ENCODE measurements at regions not wholly inside any gene's neighbourhood (a gene's known extent, or its start where the extent isn't known, plus 50 kb on each side); places are given as distances from the start of the nearest gene placed in this dataset.
"Not testable (repeated sequence)": the region's sequence is repeated elsewhere in the genome, so short reads cannot be mapped to it uniquely, and the experiment has no call there.

DNA sequence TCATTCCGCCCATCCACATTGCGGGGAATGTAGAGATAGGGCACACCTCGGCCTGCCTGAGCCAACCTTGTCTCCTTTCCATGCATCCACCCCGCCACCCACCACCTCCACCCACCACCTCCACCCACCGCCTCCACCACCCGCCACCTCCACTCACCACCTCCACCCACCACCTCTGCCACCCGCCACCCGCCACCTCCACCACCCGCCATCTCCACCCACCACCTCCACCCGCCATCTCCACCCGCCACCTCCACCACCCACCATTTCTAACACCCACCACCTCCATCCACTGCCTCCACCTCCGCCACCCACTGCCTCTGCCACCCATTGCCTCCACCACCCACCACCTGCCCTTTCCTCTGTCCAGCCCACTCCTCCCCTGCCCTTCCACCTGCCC lies 78.4 kb downstream of the IGLL1 start:
- 78 to 80% methylated on average over 9 of the region's 12 CpGs for WGBS, 2 donors
- no peak overlapping the region for H3K27ac ChIP-seq (ENCODE audit: low read depth in 2 of 2, low read length in 1 of 2)
- peaks cover 0 to 6% of the 10 kb centered on the region in 2 donors for H3K4me1 ChIP-seq (ENCODE audit: control insufficient read depth in 2 of 2, insufficient read depth in 2 of 2, low read length in 1 of 2)
- no peaks in the 10 kb centered on the region for H3K27me3 ChIP-seq (ENCODE audit: control insufficient read depth in 1 of 2, insufficient read depth in 2 of 2, low read length in 2 of 2)
- no peaks in the 10 kb centered on the region for H3K36me3 ChIP-seq (ENCODE audit: control insufficient read depth in 2 of 2, insufficient read depth in 2 of 2, low read length in 1 of 2)
- H3K9me3 ChIP-seq (ENCODE audit: control insufficient read depth in 2 of 2, insufficient read depth in 1 of 2, low read depth in 1 of 2, low read length in 1 of 2), result peaks cover 0 to 4% of the 10 kb centered on the region in 2 donors
- no peak overlapping the region for H3K4me3 ChIP-seq (ENCODE audit: low read depth in 1 of 2, low read length in 2 of 2)

DNA sequence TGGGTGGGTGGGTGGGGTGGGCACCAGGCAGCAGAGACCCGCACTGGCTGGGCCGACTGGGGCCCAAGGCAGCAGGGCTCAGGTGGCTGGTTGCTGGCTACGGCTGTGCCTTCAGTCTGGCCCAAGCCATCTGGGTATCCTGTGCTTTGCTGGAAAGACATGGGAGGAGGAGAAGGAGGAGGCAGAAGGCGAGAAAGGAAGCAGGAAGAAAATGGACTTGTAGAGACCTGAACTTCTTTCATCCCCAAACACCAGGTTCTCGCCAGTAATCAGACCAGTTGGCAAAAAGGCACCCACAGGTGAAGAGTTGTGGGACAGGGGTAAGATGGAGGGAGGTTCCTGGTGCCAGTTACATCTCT lies 78.8 kb downstream of the IGLL1 start:
- Histone ChIP-seq H3K4me3 (ENCODE audit: low read depth in 1 of 2, low read length in 2 of 2) (no peak overlapping the region), H3K27me3 (ENCODE audit: control insufficient read depth in 1 of 2, insufficient read depth in 2 of 2, low read length in 2 of 2) (no peaks in the 10 kb centered on the region), H3K9me3 (ENCODE audit: control insufficient read depth in 2 of 2, insufficient read depth in 1 of 2, low read depth in 1 of 2, low read length in 1 of 2) (peaks cover 0 to 4% of the 10 kb centered on the region in 2 donors), H3K27ac (ENCODE audit: low read depth in 2 of 2, low read length in 1 of 2) (no peak overlapping the region), H3K4me1 (ENCODE audit: control insufficient read depth in 2 of 2, insufficient read depth in 2 of 2, low read length in 1 of 2) (peaks cover 0 to 6% of the 10 kb centered on the region in 2 donors), H3K36me3 (ENCODE audit: control insufficient read depth in 2 of 2, insufficient read depth in 2 of 2, low read length in 1 of 2) (no peaks in the 10 kb centered on the region)
- 39 to 60% methylated on average over 5 of the region's 5 CpGs for WGBS, 2 donors

DNA sequence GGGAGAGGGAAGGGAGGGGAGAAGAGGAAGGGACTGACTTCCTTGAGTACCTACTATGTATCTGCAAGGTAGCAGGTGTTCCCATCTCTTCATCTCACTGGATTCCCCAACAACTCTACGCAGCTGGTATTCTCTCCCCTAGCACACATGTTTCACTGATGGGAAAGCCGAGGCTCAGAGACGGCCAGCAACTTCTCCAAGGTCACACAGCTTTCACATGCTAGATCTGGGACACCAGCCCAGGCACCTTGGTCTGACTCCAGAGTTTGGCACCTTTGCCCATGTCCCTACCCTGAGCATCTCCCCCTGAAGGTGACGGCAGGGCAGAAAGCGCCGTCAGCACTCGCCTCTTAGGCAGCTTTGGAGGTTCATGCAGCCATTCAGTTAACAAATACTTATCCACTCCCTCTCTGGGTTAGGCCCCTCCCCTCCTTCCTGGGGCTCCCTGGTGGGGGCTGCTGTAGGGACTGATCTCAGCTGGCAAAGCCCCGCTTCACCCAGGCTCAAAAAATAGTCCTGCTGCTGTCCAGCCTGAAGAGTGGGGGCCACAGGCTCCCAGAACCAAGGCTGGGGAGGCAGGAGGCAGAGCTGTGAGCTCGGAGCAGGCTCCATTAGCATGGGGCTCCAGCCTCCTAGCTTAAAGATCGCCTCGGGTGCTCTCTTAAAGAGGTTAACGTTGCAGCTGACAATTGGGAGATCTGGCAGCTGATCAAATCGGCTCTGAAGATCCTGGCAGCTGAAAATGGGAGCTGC lies 79.4 kb downstream of the IGLL1 start:
- Histone ChIP-seq H3K4me3 (ENCODE audit: low read depth in 1 of 2, low read length in 2 of 2) (no peak overlapping the region), H3K36me3 (ENCODE audit: control insufficient read depth in 2 of 2, insufficient read depth in 2 of 2, low read length in 1 of 2) (no peaks in the 10 kb centered on the region), H3K27me3 (ENCODE audit: control insufficient read depth in 1 of 2, insufficient read depth in 2 of 2, low read length in 2 of 2) (no peaks in the 10 kb centered on the region), H3K4me1 (ENCODE audit: control insufficient read depth in 2 of 2, insufficient read depth in 2 of 2, low read length in 1 of 2) (peaks cover 0 to 6% of the 10 kb centered on the region in 2 donors), H3K27ac (ENCODE audit: low read depth in 2 of 2, low read length in 1 of 2) (no peak overlapping the region), H3K9me3 (ENCODE audit: control insufficient read depth in 2 of 2, insufficient read depth in 1 of 2, low read depth in 1 of 2, low read length in 1 of 2) (peaks cover 0 to 4% of the 10 kb centered on the region in 2 donors)
- WGBS, 2 donors, result 36 to 49% methylated on average over 13 of the region's 13 CpGs

DNA sequence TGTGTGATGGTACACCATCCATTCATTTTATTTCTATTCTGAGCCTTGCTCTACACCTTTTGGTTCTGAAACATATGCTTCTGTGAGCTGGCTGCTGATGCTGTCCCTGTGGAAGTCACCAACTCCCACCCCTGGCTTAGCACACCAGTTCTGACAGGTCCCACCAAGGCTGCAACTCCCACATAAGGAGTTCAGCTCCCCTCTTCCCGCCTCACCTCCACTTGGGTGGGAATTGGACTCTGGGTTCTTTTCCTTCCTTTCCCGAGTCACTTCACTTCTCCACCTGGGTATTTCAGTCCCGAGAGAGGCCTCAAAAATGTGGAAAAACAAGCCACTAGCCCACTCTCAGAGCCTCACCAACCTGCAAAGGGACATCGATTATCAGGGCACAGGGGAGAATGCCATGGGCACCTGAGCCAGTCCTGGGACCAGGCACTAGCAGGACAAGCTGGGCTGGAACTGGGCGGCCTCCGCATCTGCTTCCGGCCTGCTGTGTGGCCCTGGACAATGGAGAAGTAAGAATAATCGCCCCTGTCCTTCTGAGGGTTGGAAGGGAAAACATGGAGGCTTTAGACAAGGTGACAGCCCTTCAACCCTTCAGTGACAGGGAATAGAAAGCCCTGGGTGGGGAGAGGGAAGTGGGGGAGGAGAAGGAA lies 80.1 kb downstream of the IGLL1 start:
- 71 to 75% methylated on average over 8 of the region's 8 CpGs for WGBS, 2 donors
- Histone ChIP-seq H3K36me3 (ENCODE audit: control insufficient read depth in 2 of 2, insufficient read depth in 2 of 2, low read length in 1 of 2) (no peaks in the 10 kb centered on the region), H3K27me3 (ENCODE audit: control insufficient read depth in 1 of 2, insufficient read depth in 2 of 2, low read length in 2 of 2) (no peaks in the 10 kb centered on the region), H3K9me3 (ENCODE audit: control insufficient read depth in 2 of 2, insufficient read depth in 1 of 2, low read depth in 1 of 2, low read length in 1 of 2) (peaks cover 0 to 4% of the 10 kb centered on the region in 2 donors), H3K4me1 (ENCODE audit: control insufficient read depth in 2 of 2, insufficient read depth in 2 of 2, low read length in 1 of 2) (peaks cover 0 to 6% of the 10 kb centered on the region in 2 donors), H3K27ac (ENCODE audit: low read depth in 2 of 2, low read length in 1 of 2) (no peak overlapping the region), H3K4me3 (ENCODE audit: low read depth in 1 of 2, low read length in 2 of 2) (no peak overlapping the region)

DNA sequence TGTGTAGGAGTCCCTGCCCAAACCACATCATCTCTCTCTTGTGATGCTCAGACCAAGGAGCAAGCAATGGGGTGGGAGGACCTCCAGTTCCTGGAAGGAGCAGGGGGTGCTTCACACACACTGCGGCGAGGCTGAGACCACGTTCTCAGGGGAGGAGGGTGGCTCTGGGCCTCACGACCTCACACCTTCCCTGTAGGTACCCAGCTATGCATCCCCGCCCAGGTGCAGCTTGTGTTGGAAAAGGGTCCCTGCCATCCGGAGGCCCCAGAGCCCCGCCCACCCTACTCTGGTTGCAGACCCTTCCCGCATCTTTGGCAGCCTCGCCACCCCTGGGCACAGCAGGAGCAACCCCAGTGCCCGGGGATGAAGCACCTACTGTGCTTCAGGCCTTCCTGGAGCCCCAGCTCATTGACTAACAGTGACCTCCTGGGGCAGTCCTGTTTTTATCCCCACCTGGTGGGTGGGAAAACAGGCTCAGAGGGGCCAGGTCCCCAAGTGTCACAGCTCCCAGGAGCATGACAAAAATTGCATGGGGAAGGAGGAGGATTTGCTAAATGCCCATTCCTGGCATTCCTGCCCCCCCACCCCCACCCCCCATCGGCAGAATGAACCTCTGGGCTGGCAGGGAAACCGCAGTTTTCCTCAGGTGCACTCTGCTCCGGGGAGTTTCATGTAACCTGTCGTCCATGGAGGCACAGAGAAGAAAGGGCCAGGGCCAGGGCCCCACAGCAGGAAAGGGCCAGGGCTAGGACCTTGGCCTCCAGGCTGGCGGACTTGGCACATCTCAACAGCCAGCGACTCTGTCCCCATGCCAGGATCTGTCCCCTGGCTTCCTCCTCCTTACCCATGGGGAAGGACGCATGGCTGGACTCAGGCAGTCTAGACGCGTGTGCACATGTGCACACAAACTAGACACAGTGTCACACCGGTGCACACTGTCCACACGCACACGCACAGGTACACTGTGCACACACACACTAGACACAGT lies 81.0 kb downstream of the IGLL1 start:
- Histone ChIP-seq H3K27ac (ENCODE audit: low read depth in 2 of 2, low read length in 1 of 2) (no peak overlapping the region), H3K4me1 (ENCODE audit: control insufficient read depth in 2 of 2, insufficient read depth in 2 of 2, low read length in 1 of 2) (peaks cover 0 to 6% of the 10 kb centered on the region in 2 donors), H3K9me3 (ENCODE audit: control insufficient read depth in 2 of 2, insufficient read depth in 1 of 2, low read depth in 1 of 2, low read length in 1 of 2) (peaks cover 0 to 4% of the 10 kb centered on the region in 2 donors), H3K36me3 (ENCODE audit: control insufficient read depth in 2 of 2, insufficient read depth in 2 of 2, low read length in 1 of 2) (no peaks in the 10 kb centered on the region), H3K27me3 (ENCODE audit: control insufficient read depth in 1 of 2, insufficient read depth in 2 of 2, low read length in 2 of 2) (no peaks in the 10 kb centered on the region), H3K4me3 (ENCODE audit: low read depth in 1 of 2, low read length in 2 of 2) (no peak overlapping the region)
- 67 to 73% methylated on average over 22 of the region's 22 CpGs for WGBS, 2 donors

DNA sequence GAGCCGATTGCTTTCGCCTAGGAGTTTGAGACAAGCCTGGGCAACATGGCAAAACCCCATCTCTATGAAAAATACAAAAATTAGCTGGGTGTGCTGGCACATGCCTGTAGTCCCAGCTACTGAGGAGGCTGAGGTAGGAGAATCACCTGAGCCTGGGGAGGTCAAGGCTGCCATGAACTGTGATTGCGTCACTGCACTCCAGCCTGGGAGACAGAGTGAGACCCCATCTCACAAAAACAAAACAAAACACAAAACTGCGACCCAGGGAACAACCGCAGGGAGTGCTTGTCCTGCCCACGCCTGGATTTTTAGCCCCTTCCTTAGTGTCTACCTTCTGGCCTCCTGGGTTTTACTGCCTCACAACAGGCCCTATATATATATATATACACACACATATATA lies 82.2 kb downstream of the IGLL1 start:
- H3K27ac ChIP-seq (ENCODE audit: low read depth in 2 of 2, low read length in 1 of 2); H3K4me1 ChIP-seq (ENCODE audit: control insufficient read depth in 2 of 2, insufficient read depth in 2 of 2, low read length in 1 of 2); H3K36me3 ChIP-seq (ENCODE audit: control insufficient read depth in 2 of 2, insufficient read depth in 2 of 2, low read length in 1 of 2); H3K27me3 ChIP-seq (ENCODE audit: control insufficient read depth in 1 of 2, insufficient read depth in 2 of 2, low read length in 2 of 2); H3K4me3 ChIP-seq (ENCODE audit: low read depth in 1 of 2, low read length in 2 of 2); H3K9me3 ChIP-seq (ENCODE audit: control insufficient read depth in 2 of 2, insufficient read depth in 1 of 2, low read depth in 1 of 2, low read length in 1 of 2): not testable (repeated sequence)
- 76% methylated on average over 6 of the region's 6 CpGs for WGBS, 2 donors

DNA sequence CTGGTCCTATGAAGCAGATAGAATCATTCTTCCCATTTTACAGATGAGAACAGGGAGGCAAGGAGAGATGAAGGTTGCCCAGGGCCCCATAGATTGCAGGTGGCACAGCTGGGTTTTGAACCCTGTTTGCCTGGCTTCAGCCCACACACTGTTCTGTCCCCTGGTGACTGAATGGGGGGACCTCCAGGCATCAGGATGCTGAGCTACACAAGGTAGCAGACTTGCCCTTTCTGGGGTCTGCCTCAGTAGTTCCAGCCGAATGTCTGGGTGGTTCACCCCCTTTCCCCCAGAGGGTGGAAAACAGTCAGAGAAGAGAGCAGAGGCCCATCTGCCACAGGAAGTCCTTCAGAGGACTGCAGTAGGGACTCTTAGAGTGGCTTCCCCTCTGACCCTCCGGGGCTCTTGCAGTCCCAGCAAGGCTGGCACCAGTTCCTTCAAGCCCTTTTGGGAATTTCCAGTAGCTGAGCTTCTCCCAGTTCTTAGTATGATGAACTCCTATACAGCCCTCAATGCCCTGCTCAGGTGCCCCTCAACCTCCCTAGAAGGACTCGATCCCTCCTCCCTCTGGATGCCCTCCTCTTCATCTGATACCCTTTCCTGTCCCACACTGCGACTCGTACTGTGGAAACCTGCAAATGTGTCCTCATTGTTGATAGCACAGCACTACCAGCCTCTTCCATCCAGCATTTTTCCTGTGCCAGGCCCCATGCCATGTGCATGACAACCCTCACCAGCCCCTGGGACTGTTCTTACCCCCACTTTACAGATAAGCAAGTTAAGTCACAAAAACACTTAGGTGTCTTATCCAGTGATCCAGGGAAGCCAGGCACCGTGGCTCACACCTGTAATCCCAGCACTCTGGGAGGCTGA lies 82.8 kb downstream of the IGLL1 start:
- Histone ChIP-seq H3K4me3 (ENCODE audit: low read depth in 1 of 2, low read length in 2 of 2) (no peak overlapping the region), H3K36me3 (ENCODE audit: control insufficient read depth in 2 of 2, insufficient read depth in 2 of 2, low read length in 1 of 2) (no peaks in the 10 kb centered on the region), H3K27ac (ENCODE audit: low read depth in 2 of 2, low read length in 1 of 2) (no peak overlapping the region), H3K27me3 (ENCODE audit: control insufficient read depth in 1 of 2, insufficient read depth in 2 of 2, low read length in 2 of 2) (no peaks in the 10 kb centered on the region), H3K9me3 (ENCODE audit: control insufficient read depth in 2 of 2, insufficient read depth in 1 of 2, low read depth in 1 of 2, low read length in 1 of 2) (peaks cover 0 to 4% of the 10 kb centered on the region in 2 donors), H3K4me1 (ENCODE audit: control insufficient read depth in 2 of 2, insufficient read depth in 2 of 2, low read length in 1 of 2) (peaks cover 0 to 3% of the 10 kb centered on the region in 2 donors)
- WGBS, 2 donors, result 78 to 85% methylated on average over 6 of the region's 6 CpGs

DNA sequence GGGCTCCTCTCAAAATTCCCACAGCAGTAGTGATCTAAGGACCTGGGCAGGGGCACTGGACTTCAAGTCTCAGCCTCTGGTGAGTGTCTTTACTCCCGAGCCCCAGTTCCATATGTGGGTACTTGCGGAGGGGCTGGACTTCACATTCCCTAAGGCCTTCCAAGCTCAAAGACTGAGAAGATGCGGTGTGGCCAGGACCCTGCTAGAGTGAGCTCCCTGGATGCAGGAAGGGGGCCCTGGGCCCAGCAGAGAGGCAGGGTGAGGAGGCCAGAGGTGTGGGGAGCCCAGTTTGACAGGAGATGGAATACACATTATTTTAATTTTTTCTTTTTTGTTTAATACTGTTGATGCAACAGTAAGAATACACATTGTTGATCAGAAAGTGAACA lies 83.7 kb downstream of the IGLL1 start:
- Histone ChIP-seq H3K27ac (ENCODE audit: low read depth in 2 of 2, low read length in 1 of 2) (no peak overlapping the region), H3K4me1 (ENCODE audit: control insufficient read depth in 2 of 2, insufficient read depth in 2 of 2, low read length in 1 of 2) (peaks cover 0 to 1% of the 10 kb centered on the region in 2 donors), H3K4me3 (ENCODE audit: low read depth in 1 of 2, low read length in 2 of 2) (no peak overlapping the region), H3K9me3 (ENCODE audit: control insufficient read depth in 2 of 2, insufficient read depth in 1 of 2, low read depth in 1 of 2, low read length in 1 of 2) (peaks cover 0 to 3% of the 10 kb centered on the region in 2 donors), H3K36me3 (ENCODE audit: control insufficient read depth in 2 of 2, insufficient read depth in 2 of 2, low read length in 1 of 2) (no peaks in the 10 kb centered on the region), H3K27me3 (ENCODE audit: control insufficient read depth in 1 of 2, insufficient read depth in 2 of 2, low read length in 2 of 2) (no peaks in the 10 kb centered on the region)
- 88 to 96% methylated on average over 3 of the region's 3 CpGs for WGBS, 2 donors

Measured in esophagus (tissue), 2 donors.